GM23338 (cell line): ENCODE measurements at regions not wholly inside any gene's neighbourhood (a gene's known extent, or its start where the extent isn't known, plus 50 kb on each side); places are given as distances from the start of the nearest gene placed in this dataset.

Experiments used
- ATAC-seq: fragments of 200-7000 bp; cut with Tn5 transposase; 3 replicates; pipeline ENCODE4 v1.9.1; 2020
- DNase-seq: peaks from one replicate; pipeline ENCODE4 v3.0.0-alpha.2; 2015; ENCODE audit warnings: low spot score
- H2AFZ ChIP-seq: fragments of 200-600 bp; sonication (generic); 2 replicates; pipeline ENCODE4 v1.8.0; 2016; ENCODE audit warnings: antibody characterized with exemption, mild to moderate bottlenecking, moderate library complexity
- H3F3A ChIP-seq: fragments of 200-600 bp; sonication (generic); replicated peaks from 2 replicates; pipeline ENCODE4 v1.8.0; 2017; ENCODE audit warnings: antibody characterized with exemption, mixed run types, low read depth
- H3K27ac ChIP-seq: fragments of 200-600 bp; sonication (generic); 2 replicates; pipeline ENCODE4 v1.6.1; 2016; ENCODE audit warnings: low read depth
- H3K27me3 ChIP-seq: fragments of 200-600 bp; sonication (generic); 2 replicates; pipeline ENCODE4 v1.8.0; 2016; ENCODE audit warnings: mild to moderate bottlenecking, mixed run types, moderate library complexity; ENCODE audit not compliant: insufficient read depth
- H3K36me3 ChIP-seq: fragments of 200-600 bp; sonication (generic); 2 replicates; pipeline ENCODE4 v1.8.0; 2016; ENCODE audit warnings: mild to moderate bottlenecking; ENCODE audit not compliant: insufficient read depth
- H3K4me1 ChIP-seq: fragments of 200-600 bp; sonication (generic); 2 replicates; pipeline ENCODE4 v1.8.0; 2016; ENCODE audit warnings: mild to moderate bottlenecking, moderate library complexity; ENCODE audit not compliant: insufficient read depth
- H3K4me2 ChIP-seq: fragments of 200-600 bp; sonication (generic); 2 replicates; pipeline ENCODE4 v1.7.1; 2017; ENCODE audit warnings: mixed run types
- H3K4me3 ChIP-seq: fragments of 200-600 bp; sonication (generic); 2 replicates; pipeline ENCODE4 v1.6.1; 2016; ENCODE audit warnings: mixed run types
- H3K79me2 ChIP-seq: fragments of 200-600 bp; sonication (generic); replicated peaks from 2 replicates; pipeline ENCODE4 v1.8.0; 2017; ENCODE audit warnings: mild to moderate bottlenecking; ENCODE audit not compliant: insufficient read depth
- H3K9me2 ChIP-seq: fragments of 200-600 bp; sonication (generic); 2 replicates; pipeline ENCODE4 v1.8.0; 2017; ENCODE audit not compliant: insufficient read depth
- H4K20me1 ChIP-seq: fragments of 200-600 bp; sonication (generic); replicated peaks from 2 replicates; pipeline ENCODE4 v1.8.0; 2017; ENCODE audit warnings: mild to moderate bottlenecking; ENCODE audit not compliant: insufficient read depth
- H3K27ac Mint-ChIP-seq: 2 replicates; pipeline ENCODE4 v1.8.0; 2020; ENCODE audit warnings: inconsistent platforms, mild to moderate bottlenecking, moderate library complexity, mixed read lengths
- H3K27me3 Mint-ChIP-seq: 3 replicates; pipeline ENCODE4 v1.8.0; 2022; ENCODE audit warnings: low read depth, mild to moderate bottlenecking, moderate library complexity, mixed read lengths, inconsistent platforms; ENCODE audit not compliant: insufficient read depth, poor library complexity
- H3K36me3 Mint-ChIP-seq: 3 replicates; pipeline ENCODE4 v1.8.0; 2021; ENCODE audit warnings: low read depth, mild to moderate bottlenecking, inconsistent platforms, moderate library complexity, mixed read lengths
- H3K4me1 Mint-ChIP-seq: 3 replicates; pipeline ENCODE4 v1.8.0; 2020; ENCODE audit warnings: mild to moderate bottlenecking, inconsistent platforms, mixed read lengths
- H3K4me3 Mint-ChIP-seq: 3 replicates; pipeline ENCODE4 v1.8.0; 2021; ENCODE audit warnings: moderate library complexity, mild to moderate bottlenecking, inconsistent platforms, mixed read lengths
- H3K9me3 Mint-ChIP-seq: 3 replicates; pipeline ENCODE4 v1.8.0; 2020; ENCODE audit warnings: moderate library complexity, mild to moderate bottlenecking, inconsistent platforms, mixed read lengths
- CREB1 ChIP-seq: fragments of 250-450 bp; sonication (Bioruptor Pico); IDR thresholded peaks from 2 replicates; pipeline ENCODE4 v1.5.0; 2020; ENCODE audit warnings: low read depth, mild to moderate bottlenecking, moderate library complexity
- EZH2 ChIP-seq: fragments of 200-600 bp; sonication (generic); IDR thresholded peaks from one replicate; pipeline ENCODE4 v1.8.0; 2017; ENCODE audit warnings: antibody characterized with exemption, mild to moderate bottlenecking, low read depth; ENCODE audit not compliant: unreplicated experiment
- EZH2phosphoT487 ChIP-seq: fragments of 200-600 bp; sonication (generic); IDR thresholded peaks from one replicate; pipeline ENCODE4 v1.8.1; 2018; ENCODE audit warnings: antibody characterized with exemption; ENCODE audit not compliant: unreplicated experiment
- JUNB ChIP-seq: IDR thresholded peaks from one replicate; pipeline ENCODE4 v1.6.1; 2016; ENCODE audit warnings: antibody characterized with exemption; ENCODE audit not compliant: unreplicated experiment
- NANOG ChIP-seq: IDR thresholded peaks from 2 replicates; pipeline ENCODE4 v1.6.1; 2016; ENCODE audit warnings: antibody characterized with exemption, borderline replicate concordance
- POLR2AphosphoS5 ChIP-seq: IDR thresholded peaks from 2 replicates; pipeline ENCODE4 v1.6.1; 2016; ENCODE audit warnings: antibody characterized with exemption, low read depth
- STAT1 ChIP-seq: IDR thresholded peaks from one replicate; pipeline ENCODE4 v1.6.1; 2016; ENCODE audit warnings: antibody characterized with exemption; ENCODE audit not compliant: unreplicated experiment
- ZNF114 ChIP-seq: fragments of 250-450 bp; sonication (Bioruptor Pico); IDR thresholded peaks from 2 replicates; pipeline ENCODE4 v1.5.0; 2020; ENCODE audit warnings: mild to moderate bottlenecking, moderate library complexity
- ZNF331 ChIP-seq: fragments of 250-450 bp; sonication (Bioruptor Pico); IDR thresholded peaks from 2 replicates; pipeline ENCODE4 v1.5.0; 2020; ENCODE audit warnings: low read depth, mild to moderate bottlenecking, moderate library complexity
- TF ChIP-seq, protein P1 (sequence below): IDR thresholded peaks from 2 replicates; pipeline ENCODE4 v1.6.1; 2016; ENCODE audit warnings: antibody characterized with exemption
- TF ChIP-seq, protein P2 (sequence below): IDR thresholded peaks from one replicate; pipeline ENCODE4 v1.6.1; 2018; ENCODE audit warnings: antibody characterized with exemption; ENCODE audit not compliant: unreplicated experiment
- TF ChIP-seq, protein P3 (sequence below), 2 experiments: fragments of 200-600 bp in 1 of 2; sonication (generic) in 1 of 2; conservative IDR thresholded peaks; 2 replicates each; pipeline versions ENCODE4 v1.5.1 to v1.6.1; 2016 to 2017; ENCODE audit warnings: antibody characterized with exemption in 2 of 2, low read depth in 2 of 2, mild to moderate bottlenecking in 2 of 2, moderate library complexity in 1 of 2

DNA sequence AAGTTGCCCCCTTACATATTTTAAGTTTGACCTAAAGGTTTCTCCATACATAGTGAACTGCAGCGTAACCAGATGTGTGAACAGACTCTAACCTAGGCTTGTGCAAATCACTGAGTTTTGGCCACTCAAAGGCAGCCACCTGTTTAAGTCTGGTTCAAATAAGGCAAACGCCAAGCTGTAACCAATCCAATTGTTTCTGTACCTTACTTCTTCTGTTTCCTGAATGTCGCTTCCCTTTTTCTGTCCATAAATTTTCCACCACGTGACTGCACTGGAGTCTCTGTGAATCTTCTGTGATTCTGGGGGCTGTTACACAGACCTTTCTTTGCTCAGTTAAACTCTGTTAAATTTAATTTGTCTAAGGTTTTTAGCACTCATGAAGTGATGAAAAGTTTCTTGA, 618.8 kb downstream of the GLUD2 start (continued):
- TF ChIP-seq STAT1 = no peak
- TF ChIP-seq, protein P1, sequence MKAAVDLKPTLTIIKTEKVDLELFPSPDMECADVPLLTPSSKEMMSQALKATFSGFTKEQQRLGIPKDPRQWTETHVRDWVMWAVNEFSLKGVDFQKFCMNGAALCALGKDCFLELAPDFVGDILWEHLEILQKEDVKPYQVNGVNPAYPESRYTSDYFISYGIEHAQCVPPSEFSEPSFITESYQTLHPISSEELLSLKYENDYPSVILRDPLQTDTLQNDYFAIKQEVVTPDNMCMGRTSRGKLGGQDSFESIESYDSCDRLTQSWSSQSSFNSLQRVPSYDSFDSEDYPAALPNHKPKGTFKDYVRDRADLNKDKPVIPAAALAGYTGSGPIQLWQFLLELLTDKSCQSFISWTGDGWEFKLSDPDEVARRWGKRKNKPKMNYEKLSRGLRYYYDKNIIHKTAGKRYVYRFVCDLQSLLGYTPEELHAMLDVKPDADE = no peak
- TF ChIP-seq, protein P2, sequence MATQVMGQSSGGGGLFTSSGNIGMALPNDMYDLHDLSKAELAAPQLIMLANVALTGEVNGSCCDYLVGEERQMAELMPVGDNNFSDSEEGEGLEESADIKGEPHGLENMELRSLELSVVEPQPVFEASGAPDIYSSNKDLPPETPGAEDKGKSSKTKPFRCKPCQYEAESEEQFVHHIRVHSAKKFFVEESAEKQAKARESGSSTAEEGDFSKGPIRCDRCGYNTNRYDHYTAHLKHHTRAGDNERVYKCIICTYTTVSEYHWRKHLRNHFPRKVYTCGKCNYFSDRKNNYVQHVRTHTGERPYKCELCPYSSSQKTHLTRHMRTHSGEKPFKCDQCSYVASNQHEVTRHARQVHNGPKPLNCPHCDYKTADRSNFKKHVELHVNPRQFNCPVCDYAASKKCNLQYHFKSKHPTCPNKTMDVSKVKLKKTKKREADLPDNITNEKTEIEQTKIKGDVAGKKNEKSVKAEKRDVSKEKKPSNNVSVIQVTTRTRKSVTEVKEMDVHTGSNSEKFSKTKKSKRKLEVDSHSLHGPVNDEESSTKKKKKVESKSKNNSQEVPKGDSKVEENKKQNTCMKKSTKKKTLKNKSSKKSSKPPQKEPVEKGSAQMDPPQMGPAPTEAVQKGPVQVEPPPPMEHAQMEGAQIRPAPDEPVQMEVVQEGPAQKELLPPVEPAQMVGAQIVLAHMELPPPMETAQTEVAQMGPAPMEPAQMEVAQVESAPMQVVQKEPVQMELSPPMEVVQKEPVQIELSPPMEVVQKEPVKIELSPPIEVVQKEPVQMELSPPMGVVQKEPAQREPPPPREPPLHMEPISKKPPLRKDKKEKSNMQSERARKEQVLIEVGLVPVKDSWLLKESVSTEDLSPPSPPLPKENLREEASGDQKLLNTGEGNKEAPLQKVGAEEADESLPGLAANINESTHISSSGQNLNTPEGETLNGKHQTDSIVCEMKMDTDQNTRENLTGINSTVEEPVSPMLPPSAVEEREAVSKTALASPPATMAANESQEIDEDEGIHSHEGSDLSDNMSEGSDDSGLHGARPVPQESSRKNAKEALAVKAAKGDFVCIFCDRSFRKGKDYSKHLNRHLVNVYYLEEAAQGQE = no peak
- no peak for TF ChIP-seq EZH2
- TF ChIP-seq ZNF114 = no peak
- TF ChIP-seq NANOG = no peak
- TF ChIP-seq POLR2AphosphoS5 = no peak
- TF ChIP-seq EZH2phosphoT487 = no peak
- TF ChIP-seq CREB1 (CRISPR knock-in tag) = no peak

DNA sequence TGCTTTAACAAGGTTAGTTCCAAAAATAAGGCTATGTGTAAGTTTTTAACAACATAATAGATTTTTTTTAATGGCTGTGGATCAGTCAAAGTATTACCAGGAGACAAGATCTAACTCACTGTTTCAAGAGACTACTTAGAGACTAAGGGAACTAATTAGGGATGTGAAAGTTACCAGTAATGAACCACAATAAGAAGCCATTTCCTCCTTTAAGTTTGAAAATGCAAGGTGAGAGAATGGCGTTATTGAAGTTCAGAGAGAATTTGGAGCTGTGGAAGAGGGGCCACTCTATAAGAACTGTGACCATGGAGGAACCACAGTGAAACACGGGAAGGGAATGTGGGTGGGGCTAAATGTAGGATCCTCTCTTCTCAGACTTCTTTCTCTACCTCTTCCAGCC, 624.2 kb downstream of the GLUD2 start:
- Histone ChIP-seq H4K20me1 (no peaks in the 10 kb centered on the region), H3K4me3 (no peak overlapping the region), H3K9me2 (no peaks in the 10 kb centered on the region), H3K27ac (no peak overlapping the region), H2AFZ (no peak overlapping the region), H3K27me3 (no peaks in the 10 kb centered on the region), H3K79me2 (no peaks in the 10 kb centered on the region), H3F3A (no peaks in the 10 kb centered on the region), H3K36me3 (no peaks in the 10 kb centered on the region), H3K4me2 (no peak overlapping the region), H3K4me1 (no peaks in the 10 kb centered on the region)
- no peak for ATAC-seq
- H3K4me1 Mint-ChIP-seq = no peaks in the 10 kb centered on the region
- H3K9me3 Mint-ChIP-seq = no peaks in the 10 kb centered on the region
- no peak overlapping the region for H3K27ac Mint-ChIP-seq
- no peaks in the 10 kb centered on the region for H3K27me3 Mint-ChIP-seq
- DNase-seq = no peak
- no peaks in the 10 kb centered on the region for H3K36me3 Mint-ChIP-seq
- no peak overlapping the region for H3K4me3 Mint-ChIP-seq
- TF ChIP-seq JUNB = no peak
- TF ChIP-seq ZNF331 (CRISPR knock-in tag) = no peak
- TF ChIP-seq EZH2 = no peak
- TF ChIP-seq, protein P3, sequence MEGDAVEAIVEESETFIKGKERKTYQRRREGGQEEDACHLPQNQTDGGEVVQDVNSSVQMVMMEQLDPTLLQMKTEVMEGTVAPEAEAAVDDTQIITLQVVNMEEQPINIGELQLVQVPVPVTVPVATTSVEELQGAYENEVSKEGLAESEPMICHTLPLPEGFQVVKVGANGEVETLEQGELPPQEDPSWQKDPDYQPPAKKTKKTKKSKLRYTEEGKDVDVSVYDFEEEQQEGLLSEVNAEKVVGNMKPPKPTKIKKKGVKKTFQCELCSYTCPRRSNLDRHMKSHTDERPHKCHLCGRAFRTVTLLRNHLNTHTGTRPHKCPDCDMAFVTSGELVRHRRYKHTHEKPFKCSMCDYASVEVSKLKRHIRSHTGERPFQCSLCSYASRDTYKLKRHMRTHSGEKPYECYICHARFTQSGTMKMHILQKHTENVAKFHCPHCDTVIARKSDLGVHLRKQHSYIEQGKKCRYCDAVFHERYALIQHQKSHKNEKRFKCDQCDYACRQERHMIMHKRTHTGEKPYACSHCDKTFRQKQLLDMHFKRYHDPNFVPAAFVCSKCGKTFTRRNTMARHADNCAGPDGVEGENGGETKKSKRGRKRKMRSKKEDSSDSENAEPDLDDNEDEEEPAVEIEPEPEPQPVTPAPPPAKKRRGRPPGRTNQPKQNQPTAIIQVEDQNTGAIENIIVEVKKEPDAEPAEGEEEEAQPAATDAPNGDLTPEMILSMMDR (conservative IDR thresholded peaks at IDR 0.05; ENCODE audit: low read depth in 2 of 2) = no peak
- no peak for TF ChIP-seq ZNF114
- TF ChIP-seq, protein P2 = no peak
- no peak for TF ChIP-seq STAT1
